Fibroblast of the aortic adventitia (primary cell): ENCODE measurements at regions not wholly inside any gene's neighbourhood (a gene's known extent, or its start where the extent isn't known, plus 50 kb on each side); places are given as distances from the start of the nearest gene placed in this dataset.

Source experiments
- DNase-seq: peaks from one replicate; pipeline ENCODE4 v3.0.0-alpha.2; 2010; ENCODE audit warnings: low read depth
- H3K4me3 ChIP-seq: 2 replicates; pipeline ENCODE4 v1.5.1; 2011; ENCODE audit warnings: low read depth, mild to moderate bottlenecking, control low read depth, low read length, moderate library complexity
- TF ChIP-seq, protein P1 (sequence below): IDR thresholded peaks from 2 replicates; pipeline ENCODE4 v1.5.1; 2011; ENCODE audit warnings: mild to moderate bottlenecking, low read length, control low read depth, inconsistent platforms; ENCODE audit not compliant: insufficient read depth

DNA sequence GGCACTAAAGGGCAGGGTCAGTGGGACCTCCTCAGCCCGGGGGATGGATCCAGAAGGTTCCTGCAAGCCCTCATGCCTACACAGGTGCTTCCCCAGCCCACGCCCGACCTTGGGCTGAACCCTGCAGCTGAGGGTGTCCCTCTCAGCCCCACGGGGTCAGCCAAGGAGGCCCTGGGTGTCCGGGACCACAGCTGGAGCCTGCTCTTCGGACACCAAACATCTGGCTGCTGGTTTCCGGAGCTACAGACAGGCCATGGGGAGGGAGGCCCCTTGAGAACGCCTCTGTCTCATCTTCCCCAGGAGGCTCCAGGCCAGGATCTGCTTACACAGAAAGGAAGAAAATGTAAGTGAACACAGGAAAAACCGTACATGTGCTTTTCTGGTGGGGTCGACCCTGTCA is 355.7 kb downstream of the MN1 start:
- TF ChIP-seq, protein P1, sequence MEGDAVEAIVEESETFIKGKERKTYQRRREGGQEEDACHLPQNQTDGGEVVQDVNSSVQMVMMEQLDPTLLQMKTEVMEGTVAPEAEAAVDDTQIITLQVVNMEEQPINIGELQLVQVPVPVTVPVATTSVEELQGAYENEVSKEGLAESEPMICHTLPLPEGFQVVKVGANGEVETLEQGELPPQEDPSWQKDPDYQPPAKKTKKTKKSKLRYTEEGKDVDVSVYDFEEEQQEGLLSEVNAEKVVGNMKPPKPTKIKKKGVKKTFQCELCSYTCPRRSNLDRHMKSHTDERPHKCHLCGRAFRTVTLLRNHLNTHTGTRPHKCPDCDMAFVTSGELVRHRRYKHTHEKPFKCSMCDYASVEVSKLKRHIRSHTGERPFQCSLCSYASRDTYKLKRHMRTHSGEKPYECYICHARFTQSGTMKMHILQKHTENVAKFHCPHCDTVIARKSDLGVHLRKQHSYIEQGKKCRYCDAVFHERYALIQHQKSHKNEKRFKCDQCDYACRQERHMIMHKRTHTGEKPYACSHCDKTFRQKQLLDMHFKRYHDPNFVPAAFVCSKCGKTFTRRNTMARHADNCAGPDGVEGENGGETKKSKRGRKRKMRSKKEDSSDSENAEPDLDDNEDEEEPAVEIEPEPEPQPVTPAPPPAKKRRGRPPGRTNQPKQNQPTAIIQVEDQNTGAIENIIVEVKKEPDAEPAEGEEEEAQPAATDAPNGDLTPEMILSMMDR, result no peak
- no peak for DNase-seq

DNA sequence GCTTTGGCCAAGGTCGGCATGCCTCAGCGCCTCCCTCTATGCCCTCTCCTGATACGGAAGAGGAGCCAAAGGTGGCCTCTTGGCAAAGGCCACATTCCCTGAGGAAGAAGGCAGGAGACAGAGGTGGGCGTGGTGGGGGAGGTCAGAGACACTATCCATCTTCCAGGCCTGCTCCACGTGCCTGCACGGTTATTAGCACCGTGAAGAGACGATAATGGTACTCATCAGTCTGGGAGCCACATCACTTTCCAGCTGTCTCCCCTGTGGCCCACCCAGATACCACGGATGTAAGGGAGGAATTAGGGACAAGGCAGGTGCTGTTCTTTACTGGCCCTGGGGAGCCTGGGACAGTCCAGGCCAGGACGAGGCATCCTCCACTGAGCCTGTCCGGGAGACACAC is 354.3 kb downstream of the MN1 start:
- no peak for DNase-seq
- H3K4me3 ChIP-seq, result no peak overlapping the region
- TF ChIP-seq, protein P1, result no peak

More for the DNA sequence above, 355.7 kb downstream of the MN1 start:
- H3K4me3 ChIP-seq, result no peak overlapping the region

DNA sequence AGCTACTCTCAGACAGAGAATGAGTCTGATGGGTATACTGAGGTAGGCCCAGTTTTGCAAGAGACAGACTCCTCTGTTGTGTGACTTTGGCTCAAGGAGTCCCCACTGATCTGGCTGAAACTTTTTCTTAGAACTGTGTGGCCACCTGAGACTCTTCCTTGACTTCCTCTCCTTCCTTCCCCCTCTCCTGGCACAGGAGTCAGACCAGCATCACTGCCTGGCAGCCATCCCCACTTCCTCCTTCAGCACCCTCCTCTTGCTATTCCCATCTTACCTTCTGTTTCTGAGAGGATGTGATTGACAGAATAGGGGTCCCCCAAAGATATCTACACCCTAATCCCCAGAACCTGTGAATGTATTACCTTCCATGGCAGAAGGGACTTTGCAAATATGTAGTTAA is 351.1 kb downstream of the MN1 start:
- no peak for DNase-seq
- no peak overlapping the region for H3K4me3 ChIP-seq
- TF ChIP-seq, protein P1, result no peak

DNA sequence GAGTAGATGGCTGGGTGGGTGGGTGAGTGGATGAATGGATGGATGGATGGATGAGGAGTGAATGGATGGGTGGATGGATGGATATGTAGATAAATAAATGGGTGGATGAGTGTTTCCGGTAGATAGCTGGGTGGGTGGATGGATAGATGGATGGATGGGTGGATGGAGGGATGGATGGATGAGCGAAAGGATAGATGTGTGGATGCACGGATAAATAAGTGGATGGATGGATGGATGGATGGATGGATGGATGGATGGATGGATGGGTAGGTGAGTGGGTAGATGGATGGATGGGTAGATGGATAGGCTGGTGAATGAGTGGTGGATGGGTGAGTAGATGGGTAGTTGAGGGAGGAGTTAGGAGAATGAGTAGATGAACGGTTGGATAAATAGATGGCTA is 349.3 kb downstream of the MN1 start:
- no peak overlapping the region for H3K4me3 ChIP-seq
- DNase-seq, result no peak
- TF ChIP-seq, protein P1, result no peak

DNA sequence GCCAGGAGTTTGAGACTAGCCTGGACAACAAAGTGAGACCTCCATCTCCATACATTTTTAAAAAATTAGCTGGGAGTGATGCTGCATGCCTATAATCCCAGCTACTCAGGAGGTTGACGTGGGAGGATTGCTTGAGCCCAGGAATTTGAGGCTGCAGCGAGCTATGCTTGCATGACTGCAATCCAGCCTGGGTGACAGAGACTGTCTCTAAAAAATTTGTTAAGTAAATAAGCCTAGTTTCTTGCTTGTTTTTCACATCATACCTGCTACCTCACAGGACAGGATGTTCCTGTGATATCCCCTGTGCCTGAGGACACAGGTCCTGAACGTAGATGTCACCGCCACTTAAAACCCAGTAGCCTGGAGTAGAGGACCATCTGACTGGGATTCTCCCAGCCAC is 348.6 kb downstream of the MN1 start:
- no peak overlapping the region for H3K4me3 ChIP-seq
- TF ChIP-seq, protein P1, result no peak
- DNase-seq, result no peak

DNA sequence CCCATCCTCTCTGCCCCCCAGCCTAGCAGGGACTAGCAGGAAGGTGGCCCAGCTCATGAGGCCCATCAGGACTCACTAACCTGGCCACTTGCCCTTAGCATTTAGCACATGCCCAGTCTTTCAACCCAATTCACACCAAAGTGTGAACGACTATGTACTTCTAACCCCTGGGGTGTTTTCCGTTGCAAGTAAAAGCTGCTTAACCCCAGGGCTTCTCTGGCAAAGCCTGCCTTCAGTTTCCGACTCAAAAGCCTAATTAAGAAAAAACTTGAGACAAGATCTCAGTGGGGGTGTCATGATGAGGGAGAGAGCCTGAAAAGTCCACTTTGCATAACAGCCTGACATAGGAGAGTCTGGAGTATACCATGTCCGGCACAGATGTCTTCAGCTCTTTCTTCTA is 347.8 kb downstream of the MN1 start:
- no peak overlapping the region for H3K4me3 ChIP-seq
- DNase-seq, result no peak
- TF ChIP-seq, protein P1, result no peak

DNA sequence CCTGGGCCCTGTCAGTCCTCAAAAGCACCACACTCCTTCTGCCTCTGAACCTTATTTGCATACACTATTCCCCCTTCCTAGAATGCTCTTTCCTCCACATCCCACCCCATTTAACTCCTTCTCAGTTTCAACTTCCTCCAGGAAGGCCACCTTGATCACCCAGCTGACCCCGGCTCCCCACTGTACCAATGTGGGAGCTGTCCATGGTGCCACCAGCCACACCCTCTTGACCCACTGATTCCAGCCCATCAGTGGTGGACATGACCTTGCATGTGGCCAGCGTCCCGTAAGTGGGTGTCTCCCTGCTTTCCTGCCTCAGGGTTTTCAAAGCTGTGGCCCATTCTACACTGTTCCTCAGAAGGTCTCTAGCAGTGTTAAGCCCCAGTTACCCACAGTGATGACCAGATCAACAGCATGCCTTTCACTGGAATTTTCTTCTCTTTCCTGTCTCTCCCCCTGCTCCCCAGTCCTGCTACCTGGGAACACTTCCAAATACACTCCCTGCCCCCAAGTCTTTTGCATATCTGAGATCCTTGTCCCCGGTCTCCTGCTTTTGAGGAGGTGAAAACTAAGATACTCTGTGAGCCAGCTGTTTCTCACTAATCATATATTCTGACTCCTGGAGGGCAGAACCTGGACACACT is 346.6 kb downstream of the MN1 start:
- TF ChIP-seq, protein P1, result no peak
- H3K4me3 ChIP-seq, result no peak overlapping the region
- peak; percentile 7 for DNase-seq
